HCT116 (cell line): ENCODE measurements at regions not wholly inside any gene's neighbourhood (a gene's known extent, or its start where the extent isn't known, plus 50 kb on each side); places are given as distances from the start of the nearest gene placed in this dataset.

Experiments
- ELF1 ChIP-seq: IDR thresholded peaks from 2 replicates; pipeline ENCODE4 v1.6.1; 2012; ENCODE audit warnings: low read depth, borderline replicate concordance
- EZH2 ChIP-seq: fragments of 200-600 bp; sonication (generic); IDR thresholded peaks from 2 replicates; pipeline ENCODE4 v1.6.1; 2017; ENCODE audit warnings: antibody characterized with exemption, mixed run types
- POLR2A ChIP-seq: IDR thresholded peaks from 2 replicates; pipeline ENCODE4 v1.7.0; 2011; ENCODE audit warnings: borderline replicate concordance; ENCODE audit not compliant: insufficient read depth, insufficient read length; ENCODE audit errors: extremely low read depth
- POLR2AphosphoS5 ChIP-seq: IDR thresholded peaks from 2 replicates; pipeline ENCODE4 v1.6.1; 2011; ENCODE audit warnings: mild to moderate bottlenecking, low read depth, low read length, moderate library complexity
- TF ChIP-seq, protein P1 (sequence below), 3 experiments: fragments of 200-600 bp in 1 of 3; sonication (generic) in 1 of 3; IDR thresholded peaks in 2 of 3; conservative IDR thresholded peaks in 1 of 3; 2 replicates each; pipeline ENCODE4 v1.5.1; 2012 to 2017; ENCODE audit warnings: low read depth in 2 of 3, low read length in 2 of 3, antibody characterized with exemption in 1 of 3, borderline replicate concordance in 1 of 3, control low read depth in 1 of 3, mild to moderate bottlenecking in 1 of 3, mixed read lengths in 1 of 3, mixed run types in 1 of 3, moderate library complexity in 1 of 3; ENCODE audit not compliant: insufficient read depth in 1 of 3
- TF ChIP-seq, protein P2 (sequence below): IDR thresholded peaks from 2 replicates; pipeline ENCODE4 v1.6.1; 2012; ENCODE audit warnings: low read depth

DNA sequence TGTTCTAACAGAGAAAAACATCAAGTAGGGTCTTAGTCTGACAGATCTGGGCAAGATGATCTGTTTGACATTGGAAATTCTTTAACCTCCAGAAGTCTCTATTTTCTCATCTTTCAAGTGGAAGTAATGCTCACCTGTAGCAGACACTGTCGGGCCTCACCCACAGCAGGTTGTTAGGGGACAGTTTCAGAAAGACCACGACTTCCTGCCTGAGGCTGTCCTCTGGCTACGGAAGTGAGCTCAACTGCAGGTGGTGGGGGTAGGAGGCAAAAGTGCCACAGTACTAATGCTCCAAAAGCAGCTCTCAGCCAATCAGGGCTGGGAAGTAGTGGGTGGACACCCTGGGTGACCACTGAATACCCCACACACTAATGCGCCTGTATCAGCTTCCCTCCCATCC is 111.4 kb upstream of the TOPAZ1 start:
- TF ChIP-seq POLR2A (no peak), ELF1 (no peak), EZH2 (no peak), POLR2AphosphoS5 (no peak)
- TF ChIP-seq, protein P1, sequence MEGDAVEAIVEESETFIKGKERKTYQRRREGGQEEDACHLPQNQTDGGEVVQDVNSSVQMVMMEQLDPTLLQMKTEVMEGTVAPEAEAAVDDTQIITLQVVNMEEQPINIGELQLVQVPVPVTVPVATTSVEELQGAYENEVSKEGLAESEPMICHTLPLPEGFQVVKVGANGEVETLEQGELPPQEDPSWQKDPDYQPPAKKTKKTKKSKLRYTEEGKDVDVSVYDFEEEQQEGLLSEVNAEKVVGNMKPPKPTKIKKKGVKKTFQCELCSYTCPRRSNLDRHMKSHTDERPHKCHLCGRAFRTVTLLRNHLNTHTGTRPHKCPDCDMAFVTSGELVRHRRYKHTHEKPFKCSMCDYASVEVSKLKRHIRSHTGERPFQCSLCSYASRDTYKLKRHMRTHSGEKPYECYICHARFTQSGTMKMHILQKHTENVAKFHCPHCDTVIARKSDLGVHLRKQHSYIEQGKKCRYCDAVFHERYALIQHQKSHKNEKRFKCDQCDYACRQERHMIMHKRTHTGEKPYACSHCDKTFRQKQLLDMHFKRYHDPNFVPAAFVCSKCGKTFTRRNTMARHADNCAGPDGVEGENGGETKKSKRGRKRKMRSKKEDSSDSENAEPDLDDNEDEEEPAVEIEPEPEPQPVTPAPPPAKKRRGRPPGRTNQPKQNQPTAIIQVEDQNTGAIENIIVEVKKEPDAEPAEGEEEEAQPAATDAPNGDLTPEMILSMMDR (IDR thresholded peaks at IDR 0.05 in 2 of 3, conservative IDR thresholded peaks at IDR 0.05 in 1 of 3; ENCODE audit: borderline replicate concordance in 1 of 3, insufficient read depth in 1 of 3, low read depth in 2 of 3, low read length in 2 of 3), result no peak
- TF ChIP-seq, protein P2, sequence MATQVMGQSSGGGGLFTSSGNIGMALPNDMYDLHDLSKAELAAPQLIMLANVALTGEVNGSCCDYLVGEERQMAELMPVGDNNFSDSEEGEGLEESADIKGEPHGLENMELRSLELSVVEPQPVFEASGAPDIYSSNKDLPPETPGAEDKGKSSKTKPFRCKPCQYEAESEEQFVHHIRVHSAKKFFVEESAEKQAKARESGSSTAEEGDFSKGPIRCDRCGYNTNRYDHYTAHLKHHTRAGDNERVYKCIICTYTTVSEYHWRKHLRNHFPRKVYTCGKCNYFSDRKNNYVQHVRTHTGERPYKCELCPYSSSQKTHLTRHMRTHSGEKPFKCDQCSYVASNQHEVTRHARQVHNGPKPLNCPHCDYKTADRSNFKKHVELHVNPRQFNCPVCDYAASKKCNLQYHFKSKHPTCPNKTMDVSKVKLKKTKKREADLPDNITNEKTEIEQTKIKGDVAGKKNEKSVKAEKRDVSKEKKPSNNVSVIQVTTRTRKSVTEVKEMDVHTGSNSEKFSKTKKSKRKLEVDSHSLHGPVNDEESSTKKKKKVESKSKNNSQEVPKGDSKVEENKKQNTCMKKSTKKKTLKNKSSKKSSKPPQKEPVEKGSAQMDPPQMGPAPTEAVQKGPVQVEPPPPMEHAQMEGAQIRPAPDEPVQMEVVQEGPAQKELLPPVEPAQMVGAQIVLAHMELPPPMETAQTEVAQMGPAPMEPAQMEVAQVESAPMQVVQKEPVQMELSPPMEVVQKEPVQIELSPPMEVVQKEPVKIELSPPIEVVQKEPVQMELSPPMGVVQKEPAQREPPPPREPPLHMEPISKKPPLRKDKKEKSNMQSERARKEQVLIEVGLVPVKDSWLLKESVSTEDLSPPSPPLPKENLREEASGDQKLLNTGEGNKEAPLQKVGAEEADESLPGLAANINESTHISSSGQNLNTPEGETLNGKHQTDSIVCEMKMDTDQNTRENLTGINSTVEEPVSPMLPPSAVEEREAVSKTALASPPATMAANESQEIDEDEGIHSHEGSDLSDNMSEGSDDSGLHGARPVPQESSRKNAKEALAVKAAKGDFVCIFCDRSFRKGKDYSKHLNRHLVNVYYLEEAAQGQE, result no peak
